T-helper 17 cell (primary cell): ENCODE measurements at regions not wholly inside any gene's neighbourhood (a gene's known extent, or its start where the extent isn't known, plus 50 kb on each side); places are given as distances from the start of the nearest gene placed in this dataset.

Source experiments
- ATAC-seq: fragments of 150-1000 bp; cut with Tn5 transposase; 2 replicates; pipeline ENCODE4 v1.10.0; 2021; ENCODE audit warnings: mild to moderate bottlenecking, moderate library complexity
- DNase-seq, 3 donors: peaks; one replicate each; pipeline versions ENCODE4 v3.0.0 to v3.0.0-alpha.2; 2020 to 2021
- H3K9me3 ChIP-seq: one replicate; pipeline ENCODE4 v1.7.0; 2013; ENCODE audit warnings: low read length, mild to moderate bottlenecking; ENCODE audit not compliant: control insufficient read depth, poor library complexity, severe bottlenecking
- H3K27ac Mint-ChIP-seq: one replicate; pipeline ENCODE4 v1.8.0; 2022; ENCODE audit warnings: mild to moderate bottlenecking, moderate library complexity, mixed read lengths
- H3K27me3 Mint-ChIP-seq: one replicate; pipeline ENCODE4 v1.8.0; 2022; ENCODE audit warnings: mixed read lengths
- H3K36me3 Mint-ChIP-seq: one replicate; pipeline ENCODE4 v1.8.0; 2022; ENCODE audit warnings: low read depth, mixed read lengths
- H3K4me1 Mint-ChIP-seq: one replicate; pipeline ENCODE4 v1.8.0; 2022; ENCODE audit warnings: mild to moderate bottlenecking, mixed read lengths
- H3K4me3 Mint-ChIP-seq: one replicate; pipeline ENCODE4 v1.8.0; 2022; ENCODE audit warnings: mild to moderate bottlenecking, moderate library complexity, mixed read lengths

GRCh38 chr1:88052167-88052566 is 631.9 kb upstream of the PKN2 start:
- Mint-ChIP-seq H3K27me3 (peaks cover 39% of the 10 kb centered on the region), H3K36me3 (no peaks in the 10 kb centered on the region), H3K4me3 (no peak overlapping the region), H3K4me1 (no peaks in the 10 kb centered on the region), H3K27ac (no peak overlapping the region)
- DNase-seq: no peak
- ATAC-seq: no peak
- H3K9me3 ChIP-seq: no peaks in the 10 kb centered on the region

- no peaks in the 10 kb centered on the region for H3K9me3 ChIP-seq
- Mint-ChIP-seq H3K27ac (no peak overlapping the region), H3K36me3 (no peaks in the 10 kb centered on the region), H3K4me3 (no peak overlapping the region), H3K27me3 (peaks cover 32% of the 10 kb centered on the region), H3K4me1 (no peaks in the 10 kb centered on the region)
- DNase-seq: no peak
- ATAC-seq: no peak
Observed at GRCh38 chr1:88053065-88053464, 631.0 kb upstream of the PKN2 start.

- H3K4me3 Mint-ChIP-seq: no peak overlapping the region
- no peaks in the 10 kb centered on the region for H3K4me1 Mint-ChIP-seq
- H3K36me3 Mint-ChIP-seq: no peaks in the 10 kb centered on the region
- DNase-seq (no peak), ATAC-seq (no peak)
- H3K9me3 ChIP-seq: no peaks in the 10 kb centered on the region
- no peak overlapping the region for H3K27ac Mint-ChIP-seq
- H3K27me3 Mint-ChIP-seq: peaks cover 20% of the 10 kb centered on the region
Observed at GRCh38 chr1:88056881-88057280, 627.2 kb upstream of the PKN2 start.

GRCh38 chr1:88058205-88058604 is 625.9 kb upstream of the PKN2 start:
- Mint-ChIP-seq H3K4me3 (no peak overlapping the region), H3K4me1 (no peaks in the 10 kb centered on the region), H3K27me3 (peaks cover 20% of the 10 kb centered on the region), H3K36me3 (no peaks in the 10 kb centered on the region), H3K27ac (no peak overlapping the region)
- DNase-seq (no peak), ATAC-seq (no peak)
- H3K9me3 ChIP-seq: no peaks in the 10 kb centered on the region

GRCh38 chr1:88060112-88060673 is 623.9 kb upstream of the PKN2 start:
- Mint-ChIP-seq H3K4me3 (no peak overlapping the region), H3K4me1 (no peaks in the 10 kb centered on the region), H3K27ac (no peak overlapping the region), H3K27me3 (peaks cover 17% of the 10 kb centered on the region), H3K36me3 (no peaks in the 10 kb centered on the region)
- DNase-seq (no peak), ATAC-seq (no peak)
- H3K9me3 ChIP-seq: no peaks in the 10 kb centered on the region

- no peaks in the 10 kb centered on the region for H3K36me3 Mint-ChIP-seq
- no peaks in the 10 kb centered on the region for H3K4me1 Mint-ChIP-seq
- ATAC-seq: no peak
- H3K9me3 ChIP-seq: no peaks in the 10 kb centered on the region
- no peak overlapping the region for H3K27ac Mint-ChIP-seq
- DNase-seq: no peak
- H3K4me3 Mint-ChIP-seq: no peak overlapping the region
- peaks cover 13% of the 10 kb centered on the region for H3K27me3 Mint-ChIP-seq
Observed at GRCh38 chr1:88060750-88061491, 623.2 kb upstream of the PKN2 start.

- Mint-ChIP-seq H3K4me3 (no peak overlapping the region), H3K27me3 (peaks cover 18% of the 10 kb centered on the region), H3K36me3 (no peaks in the 10 kb centered on the region), H3K4me1 (no peaks in the 10 kb centered on the region), H3K27ac (no peak overlapping the region)
- ATAC-seq (no peak), DNase-seq (no peak)
- no peaks in the 10 kb centered on the region for H3K9me3 ChIP-seq
Observed at GRCh38 chr1:88061492-88062177, 622.4 kb upstream of the PKN2 start.

GRCh38 chr1:88062650-88063153 is 621.4 kb upstream of the PKN2 start:
- Mint-ChIP-seq H3K36me3 (no peaks in the 10 kb centered on the region), H3K4me1 (no peaks in the 10 kb centered on the region), H3K27ac (no peak overlapping the region), H3K4me3 (no peak overlapping the region), H3K27me3 (peaks cover 18% of the 10 kb centered on the region)
- no peaks in the 10 kb centered on the region for H3K9me3 ChIP-seq
- ATAC-seq (no peak), DNase-seq (no peak)

- no peaks in the 10 kb centered on the region for H3K9me3 ChIP-seq
- no peak for ATAC-seq
- no peaks in the 10 kb centered on the region for H3K36me3 Mint-ChIP-seq
- H3K4me1 Mint-ChIP-seq: no peaks in the 10 kb centered on the region
- H3K27me3 Mint-ChIP-seq: peaks cover 18% of the 10 kb centered on the region
- no peak overlapping the region for H3K4me3 Mint-ChIP-seq
- no peak for DNase-seq
- H3K27ac Mint-ChIP-seq: no peak overlapping the region
Observed at GRCh38 chr1:88063605-88064004, 620.5 kb upstream of the PKN2 start.

- H3K27ac Mint-ChIP-seq: no peak overlapping the region
- no peak for DNase-seq
- no peaks in the 10 kb centered on the region for H3K9me3 ChIP-seq
- H3K27me3 Mint-ChIP-seq: peaks cover 40% of the 10 kb centered on the region
- H3K36me3 Mint-ChIP-seq: peaks cover 2% of the 10 kb centered on the region
- no peaks in the 10 kb centered on the region for H3K4me1 Mint-ChIP-seq
- ATAC-seq: no peak
- no peak overlapping the region for H3K4me3 Mint-ChIP-seq
Observed at GRCh38 chr1:88068407-88068960, 615.6 kb upstream of the PKN2 start.

- ATAC-seq: no peak
Observed at GRCh38 chr1:88070956-88071355, 613.1 kb upstream of the PKN2 start.

GRCh38 chr1:88074661-88075060 is 609.4 kb upstream of the PKN2 start:
- Mint-ChIP-seq H3K4me3 (no peak overlapping the region), H3K36me3 (no peaks in the 10 kb centered on the region), H3K27me3 (peaks cover 28% of the 10 kb centered on the region), H3K4me1 (no peaks in the 10 kb centered on the region), H3K27ac (no peak overlapping the region)
- DNase-seq (no peak), ATAC-seq (no peak)
- H3K9me3 ChIP-seq: no peaks in the 10 kb centered on the region

More at GRCh38 chr1:88070956-88071355, 613.1 kb upstream of the PKN2 start:
- peaks cover 2% of the 10 kb centered on the region for H3K36me3 Mint-ChIP-seq
- peaks cover 39% of the 10 kb centered on the region for H3K27me3 Mint-ChIP-seq
- DNase-seq: no peak
- no peak overlapping the region for H3K4me3 Mint-ChIP-seq
- no peaks in the 10 kb centered on the region for H3K9me3 ChIP-seq
- H3K4me1 Mint-ChIP-seq: no peaks in the 10 kb centered on the region
- H3K27ac Mint-ChIP-seq: no peak overlapping the region

GRCh38 chr1:88075813-88076212 is 608.3 kb upstream of the PKN2 start:
- ATAC-seq: no peak
- H3K4me3 Mint-ChIP-seq: no peak overlapping the region
- no peaks in the 10 kb centered on the region for H3K36me3 Mint-ChIP-seq

More at GRCh38 chr1:88075813-88076212, 608.3 kb upstream of the PKN2 start:
- Mint-ChIP-seq H3K27ac (no peak overlapping the region), H3K27me3 (peaks cover 17% of the 10 kb centered on the region), H3K4me1 (no peaks in the 10 kb centered on the region)
- no peaks in the 10 kb centered on the region for H3K9me3 ChIP-seq
- DNase-seq: no peak
